HepG2 (cell line): ENCODE measurements at regions not wholly inside any gene's neighbourhood (a gene's known extent, or its start where the extent isn't known, plus 50 kb on each side); places are given as distances from the start of the nearest gene placed in this dataset.

ENCODE experiments used
- ATAC-seq: fragments of 200-7000 bp; cut with Tn5 transposase; 3 replicates; pipeline ENCODE4 v1.9.1; 2020; ENCODE audit warnings: mild to moderate bottlenecking, moderate library complexity
- BruUV-seq: library from RNA; stranded (reverse); fragments of 400-500 nt; replicated peaks from 2 replicates; lab custom pipeline; 2021; lab: Mats Ljungman, UMichigan
- CTCF ChIA-PET: fragments of 300-600 bp; formaldehyde crosslinking; extraction: SDS; loops from one replicate; lab custom pipeline; 2021; ENCODE audit warnings: low total read pairs, inconsistent platforms, low intra/inter-chr PET ratio; lab: Yijun Ruan, JAX
- POLR2A ChIA-PET: fragments of 350-600 bp; sonication (Branson Sonifier 250); formaldehyde crosslinking; loops from one replicate; lab custom pipeline; 2020; ENCODE audit warnings: antibody characterized with exemption, inconsistent platforms; lab: Yijun Ruan, JAX
- DNase-seq: peaks from one replicate; pipeline ENCODE4 v3.0.0-alpha.2; 2015; ENCODE audit warnings: low spot score
- FAIRE-seq: peaks from 3 replicates; lab custom pipeline; 2011; peaks lifted over from hg19 to GRCh38; lab: Jason Lieb, UNC
- H2AFZ ChIP-seq: one replicate; pipeline ENCODE4 v1.6.1; 2011; ENCODE audit warnings: low read length, inconsistent platforms
- H3K27ac ChIP-seq: fragments of 300-600 bp; 3 replicates; pipeline ENCODE4 v1.8.0; 2011; ENCODE audit warnings: mixed run types, mild to moderate bottlenecking, mixed read lengths, low read length, inconsistent platforms; ENCODE audit not compliant: insufficient read depth; ENCODE audit errors: extremely low read length
- H3K27me3 ChIP-seq, 2 experiments: fragments of 200-600 bp in 1 of 2; 2 replicates in 1 of 2; 3 replicates in 1 of 2; pipeline versions ENCODE4 v1.6.0 to v1.8.0; 2011; ENCODE audit warnings: low read length in 2 of 2, mild to moderate bottlenecking in 2 of 2, moderate library complexity in 2 of 2, inconsistent platforms in 1 of 2; ENCODE audit not compliant: insufficient read depth in 2 of 2, control insufficient read depth in 1 of 2
- H3K36me3 ChIP-seq, 2 experiments: fragments of 200-600 bp in 1 of 2; replicated peaks in 1 of 2; 2 replicates in 1 of 2; 3 replicates in 1 of 2; pipeline versions ENCODE4 v1.5.1 to v1.8.0; 2011; ENCODE audit warnings: low read length in 2 of 2, inconsistent platforms in 1 of 2; ENCODE audit not compliant: insufficient read depth in 2 of 2, control insufficient read depth in 1 of 2
- H3K4me1 ChIP-seq: 2 replicates; pipeline ENCODE4 v1.5.1; 2012; ENCODE audit warnings: low read length, inconsistent platforms; ENCODE audit not compliant: insufficient read depth
- H3K4me2 ChIP-seq: 2 replicates; pipeline ENCODE4 v1.6.0; 2011; ENCODE audit warnings: low read depth, low read length, inconsistent platforms
- H3K4me3 ChIP-seq, 3 experiments: fragments of 200-600 bp in 1 of 3; sonication (generic), shearing (Covaris generic) in 1 of 3; replicated peaks in 1 of 3; 2 replicates each; pipeline ENCODE4 v1.5.1; 2011 to 2016; ENCODE audit warnings: low read length in 3 of 3, inconsistent platforms in 2 of 3, low read depth in 2 of 3, mild to moderate bottlenecking in 2 of 3, control low read depth in 1 of 3, mixed read lengths in 1 of 3; ENCODE audit not compliant: insufficient read depth in 1 of 3
- H3K79me2 ChIP-seq: one replicate; pipeline ENCODE4 v1.6.1; 2011; ENCODE audit warnings: low read length, inconsistent platforms; ENCODE audit not compliant: insufficient read depth
- H3K9ac ChIP-seq: 2 replicates; pipeline ENCODE4 v1.6.0; 2011; ENCODE audit warnings: mild to moderate bottlenecking, low read depth, low read length, inconsistent platforms; ENCODE audit not compliant: insufficient read depth
- H3K9me3 ChIP-seq: 2 replicates; pipeline ENCODE4 v1.5.1; 2012; ENCODE audit warnings: mild to moderate bottlenecking, low read length
- H4K20me1 ChIP-seq: 2 replicates; pipeline ENCODE4 v1.6.0; 2011; ENCODE audit warnings: inconsistent platforms, mild to moderate bottlenecking, low read length, moderate library complexity; ENCODE audit not compliant: insufficient read depth
- AGO1 ChIP-seq: fragments of 200-400 bp; formaldehyde crosslinking; IDR thresholded peaks from 2 replicates; pipeline ENCODE4 v1.6.1; 2017; ENCODE audit warnings: mild to moderate bottlenecking, low read depth, low read length, moderate library complexity; ENCODE audit not compliant: poor library complexity, severe bottlenecking
- FOXC1 ChIP-seq: sonication (generic); formaldehyde crosslinking; IDR thresholded peaks from 2 replicates; pipeline ENCODE4 v1.8.0; 2022; ENCODE audit warnings: mild to moderate bottlenecking, missing genetic modification reagents, borderline replicate concordance
- HDAC1 ChIP-seq: sonication (generic); formaldehyde crosslinking; IDR thresholded peaks from 2 replicates; pipeline ENCODE4 v1.5.1; 2020; ENCODE audit warnings: mild to moderate bottlenecking, missing genetic modification reagents
- HOXD1 ChIP-seq: sonication (generic); formaldehyde crosslinking; IDR thresholded peaks from 2 replicates; pipeline ENCODE4 v1.5.0; 2020; ENCODE audit warnings: missing genetic modification reagents
- KDM2A ChIP-seq: sonication (generic); formaldehyde crosslinking; IDR thresholded peaks from 2 replicates; pipeline ENCODE4 v1.4.0; 2020; ENCODE audit warnings: low read depth, missing genetic modification reagents, borderline replicate concordance
- KDM5A ChIP-seq: fragments of 200-600 bp; sonication (generic); IDR thresholded peaks from 2 replicates; pipeline ENCODE4 v1.7.0; 2018; ENCODE audit warnings: antibody characterized with exemption, mild to moderate bottlenecking, low read length, borderline replicate concordance
- MBD4 ChIP-seq: IDR thresholded peaks from 2 replicates; pipeline ENCODE4 v1.6.1; 2012; ENCODE audit warnings: low read length, inconsistent platforms, borderline replicate concordance
- NCOA1 ChIP-seq: sonication (generic); formaldehyde crosslinking; IDR thresholded peaks from 2 replicates; pipeline ENCODE4 v1.9.0; 2021; ENCODE audit warnings: missing genetic modification reagents
- NPAS2 ChIP-seq: sonication (generic); formaldehyde crosslinking; IDR thresholded peaks from 2 replicates; pipeline ENCODE4 v1.8.0; 2022; ENCODE audit warnings: mild to moderate bottlenecking, missing genetic modification reagents, borderline replicate concordance
- WIZ ChIP-seq: sonication (generic); formaldehyde crosslinking; IDR thresholded peaks from 2 replicates; pipeline ENCODE4 v1.5.1; 2020; ENCODE audit warnings: mild to moderate bottlenecking, missing genetic modification reagents
- ZC3H13 ChIP-seq: sonication (generic); formaldehyde crosslinking; IDR thresholded peaks from 2 replicates; pipeline ENCODE4 v1.8.1; 2023; ENCODE audit warnings: mild to moderate bottlenecking, missing genetic modification reagents, moderate library complexity
- ZMYM4 ChIP-seq: sonication (generic); formaldehyde crosslinking; IDR thresholded peaks from 2 replicates; pipeline ENCODE4 v1.8.1; 2023; ENCODE audit warnings: mild to moderate bottlenecking, missing genetic modification reagents
- ZNF260 ChIP-seq: sonication (generic); formaldehyde crosslinking; IDR thresholded peaks from 2 replicates; pipeline ENCODE4 v1.4.0; 2020; ENCODE audit warnings: missing genetic modification reagents, low read depth, mild to moderate bottlenecking, borderline replicate concordance
- ZNF33B ChIP-seq: sonication (generic); formaldehyde crosslinking; IDR thresholded peaks from 2 replicates; pipeline ENCODE4 v1.5.1; 2020; ENCODE audit warnings: mild to moderate bottlenecking, missing genetic modification reagents
- ZNF557 ChIP-seq: sonication (generic); formaldehyde crosslinking; IDR thresholded peaks from 2 replicates; pipeline ENCODE4 v1.4.0; 2020; ENCODE audit warnings: missing genetic modification reagents
- ZNF704 ChIP-seq: sonication (generic); formaldehyde crosslinking; IDR thresholded peaks from 2 replicates; pipeline ENCODE4 v1.8.1; 2023; ENCODE audit warnings: mild to moderate bottlenecking, inconsistent platforms, moderate library complexity, missing genetic modification reagents, borderline replicate concordance
- ZNF773 ChIP-seq: sonication (generic); formaldehyde crosslinking; IDR thresholded peaks from 2 replicates; pipeline ENCODE4 v1.4.0; 2020; ENCODE audit warnings: missing genetic modification reagents, borderline replicate concordance
- ZSCAN20 ChIP-seq: sonication (generic); formaldehyde crosslinking; IDR thresholded peaks from 2 replicates; pipeline ENCODE4 v1.4.0; 2020; ENCODE audit warnings: missing genetic modification reagents, mild to moderate bottlenecking, borderline replicate concordance
- WGBS: methylation state at CpG from one replicate; pipeline ENCODE4 v1.1.6; 2017; ENCODE audit warnings: low lambda C conversion rate; 5-methylcytosine and 5-hydroxymethylcytosine counted together
- in situ Hi-C: cut with HindIII; loops from 2 replicates; pipeline ENCODE4 v1.10.0; 2017; ENCODE audit warnings: low pct_unique_long_range_greater_than_20kb; ENCODE audit not compliant: extremely low pct_ligation_motif_present
- intact Hi-C: fragments of 100-400 bp; cut with micrococcal nuclease; formaldehyde crosslinking; loops from one replicate; pipeline ENCODE4 v1.10.0; 2022; ENCODE audit not compliant: unreplicated experiment

DNA sequence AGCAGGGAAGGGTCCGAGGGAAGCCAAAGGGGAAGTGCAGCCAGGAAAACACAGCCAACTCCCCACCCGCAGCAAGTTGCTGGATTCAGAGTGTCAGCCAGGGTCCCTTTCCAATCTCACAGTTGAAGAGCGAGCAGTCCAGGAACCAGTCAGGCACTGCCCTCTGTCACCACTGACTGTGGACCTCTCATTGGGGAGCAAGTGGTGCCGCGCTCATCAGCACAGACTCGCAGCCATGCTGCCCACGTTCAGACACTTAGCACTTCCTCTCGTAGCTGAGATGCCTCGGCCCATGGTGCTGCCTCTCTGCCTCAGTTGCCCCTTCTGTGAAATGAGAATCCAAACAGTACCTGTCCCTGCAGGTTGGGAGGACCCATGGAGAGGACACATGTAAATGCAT, 123.6 kb upstream of the CHST15 start:
- H3K4me2 ChIP-seq: no peak overlapping the region
- H3K9ac ChIP-seq: no peak overlapping the region
- 42% methylated on average over 9 of the region's 9 CpGs for WGBS
- H3K27me3 ChIP-seq: peaks cover 2 to 36% of the 10 kb centered on the region in 2 experiments; a peak in 3 of 5 replicates
- in situ Hi-C loops (no loop called here), intact Hi-C loops (no loop called here)
- DNase-seq (no peak), ATAC-seq (no peak), FAIRE-seq (no peak)
- H3K36me3 ChIP-seq: no peaks in the 10 kb centered on the region
- no peak overlapping the region for H2AFZ ChIP-seq
- H3K4me3 ChIP-seq: no peak overlapping the region
- H4K20me1 ChIP-seq: no peaks in the 10 kb centered on the region
- TF ChIP-seq WIZ (CRISPR knock-in tag) (no peak), ZMYM4 (CRISPR knock-in tag) (no peak), HDAC1 (CRISPR knock-in tag) (no peak), ZSCAN20 (CRISPR knock-in tag) (no peak)
- no TSS peak for BruUV-seq
- no peaks in the 10 kb centered on the region for H3K9me3 ChIP-seq
- H3K4me1 ChIP-seq: no peaks in the 10 kb centered on the region
- H3K27ac ChIP-seq: no peak overlapping the region
- CTCF ChIA-PET: no interaction called here
- POLR2A ChIA-PET: no interaction called here
- no peaks in the 10 kb centered on the region for H3K79me2 ChIP-seq

DNA sequence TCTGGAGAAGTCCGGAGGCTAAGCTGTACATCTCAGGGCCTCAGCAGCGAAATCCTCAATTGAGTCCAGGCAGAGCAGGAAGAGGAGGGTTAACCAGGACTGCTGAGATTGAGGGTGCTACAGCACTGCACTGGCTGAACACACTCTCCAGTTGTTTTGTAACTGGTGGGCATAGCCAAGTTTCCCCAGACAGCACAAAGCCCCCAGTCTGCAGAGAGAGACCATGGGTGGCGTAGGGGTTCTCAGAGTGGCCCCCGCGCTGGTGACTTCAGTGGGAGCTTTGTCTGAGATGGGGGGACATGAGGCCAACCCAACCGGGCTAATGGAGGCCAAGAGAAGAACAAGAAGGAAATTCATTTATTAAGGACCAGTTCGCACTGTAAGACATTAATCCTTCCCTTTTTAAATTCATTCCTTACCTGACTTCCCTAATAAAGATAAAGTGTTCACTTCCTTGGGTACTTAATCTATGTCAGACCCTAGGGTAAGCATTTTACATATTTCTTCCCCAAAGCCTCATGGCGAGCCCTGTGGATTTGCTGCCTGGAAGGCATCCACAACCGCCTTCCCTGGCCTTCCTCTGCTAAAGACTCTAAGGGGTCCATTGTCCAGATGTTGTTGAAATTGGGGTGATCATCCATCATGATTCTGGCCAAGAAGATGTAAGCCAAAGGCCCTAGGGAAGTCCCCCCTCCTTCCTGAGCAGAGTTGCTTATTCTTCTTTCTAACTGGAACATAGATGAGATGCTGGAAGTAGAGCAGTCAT, 121.4 kb upstream of the CHST15 start:
- H4K20me1 ChIP-seq: no peaks in the 10 kb centered on the region
- H3K79me2 ChIP-seq: no peaks in the 10 kb centered on the region
- H3K4me1 ChIP-seq: no peaks in the 10 kb centered on the region
- FAIRE-seq (no peak), ATAC-seq (no peak), DNase-seq (no peak)
- H3K4me3 ChIP-seq: no peak overlapping the region
- H3K36me3 ChIP-seq: no peaks in the 10 kb centered on the region
- BruUV-seq: no TSS peak
- peaks cover 2 to 25% of the 10 kb centered on the region in 2 experiments; a peak in 3 of 5 replicates for H3K27me3 ChIP-seq
- ChIA-PET POLR2A (no interaction called here), CTCF (no interaction called here)
- H2AFZ ChIP-seq: no peak overlapping the region
- in situ Hi-C loops: no loop called here
- peaks cover 14% of the 10 kb centered on the region; the same call in 1 of the 2 replicates for H3K9me3 ChIP-seq
- 16% methylated on average over 6 of the region's 9 CpGs for WGBS
- no peak overlapping the region for H3K27ac ChIP-seq
- H3K4me2 ChIP-seq: no peak overlapping the region
- H3K9ac ChIP-seq: no peak overlapping the region
- intact Hi-C loops: no loop called here
- TF ChIP-seq ZNF773 (no peak), KDM2A (CRISPR knock-in tag) (no peak), ZNF260 (CRISPR knock-in tag) (no peak), ZNF704 (CRISPR knock-in tag) (no peak), NCOA1 (no peak), FOXC1 (CRISPR knock-in tag) (no peak), ZC3H13 (no peak), ZNF557 (CRISPR knock-in tag) (no peak), KDM5A (no peak), ZNF33B (CRISPR knock-in tag) (no peak), ZMYM4 (CRISPR knock-in tag) (no peak), MBD4 (no peak), AGO1 (no peak), HOXD1 (CRISPR knock-in tag) (no peak), NPAS2 (CRISPR knock-in tag) (no peak)
